ENCODE measurements at regions not wholly inside any gene's neighbourhood (a gene's known extent, or its start where the extent isn't known, plus 50 kb on each side); places are given as distances from the start of the nearest gene placed in this dataset.

DNA sequence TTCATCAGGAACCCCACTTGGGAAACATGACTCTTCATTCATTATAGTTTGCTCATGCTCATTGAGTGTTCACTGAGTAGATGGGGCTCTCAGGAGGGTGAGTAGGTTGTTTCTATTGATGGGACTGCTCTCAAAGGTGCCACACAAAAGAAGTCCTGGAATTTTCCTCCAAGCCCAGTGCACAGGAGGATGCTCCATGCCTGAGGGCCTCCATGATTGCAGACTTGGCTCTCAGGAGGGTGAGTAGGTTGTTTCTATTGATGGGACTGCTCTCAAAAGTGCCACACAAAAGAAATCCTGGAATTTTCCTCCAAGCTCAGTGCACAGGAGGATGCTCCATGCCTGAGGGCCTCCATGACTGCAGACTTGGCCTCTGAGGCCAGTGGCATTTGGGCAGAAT lies 108.5 kb downstream of the ZNF674 start (continued):
- TF ChIP-seq, protein P1, sequence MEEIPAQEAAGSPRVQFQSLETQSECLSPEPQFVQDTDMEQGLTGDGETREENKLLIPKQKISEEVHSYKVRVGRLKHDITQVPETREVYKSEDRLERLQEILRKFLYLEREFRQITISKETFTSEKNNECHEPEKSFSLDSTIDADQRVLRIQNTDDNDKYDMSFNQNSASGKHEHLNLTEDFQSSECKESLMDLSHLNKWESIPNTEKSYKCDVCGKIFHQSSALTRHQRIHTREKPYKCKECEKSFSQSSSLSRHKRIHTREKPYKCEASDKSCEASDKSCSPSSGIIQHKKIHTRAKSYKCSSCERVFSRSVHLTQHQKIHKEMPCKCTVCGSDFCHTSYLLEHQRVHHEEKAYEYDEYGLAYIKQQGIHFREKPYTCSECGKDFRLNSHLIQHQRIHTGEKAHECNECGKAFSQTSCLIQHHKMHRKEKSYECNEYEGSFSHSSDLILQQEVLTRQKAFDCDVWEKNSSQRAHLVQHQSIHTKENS (CRISPR knock-in tag; IDR thresholded peaks at IDR 0.05): no peak
- TF ChIP-seq, protein P2, sequence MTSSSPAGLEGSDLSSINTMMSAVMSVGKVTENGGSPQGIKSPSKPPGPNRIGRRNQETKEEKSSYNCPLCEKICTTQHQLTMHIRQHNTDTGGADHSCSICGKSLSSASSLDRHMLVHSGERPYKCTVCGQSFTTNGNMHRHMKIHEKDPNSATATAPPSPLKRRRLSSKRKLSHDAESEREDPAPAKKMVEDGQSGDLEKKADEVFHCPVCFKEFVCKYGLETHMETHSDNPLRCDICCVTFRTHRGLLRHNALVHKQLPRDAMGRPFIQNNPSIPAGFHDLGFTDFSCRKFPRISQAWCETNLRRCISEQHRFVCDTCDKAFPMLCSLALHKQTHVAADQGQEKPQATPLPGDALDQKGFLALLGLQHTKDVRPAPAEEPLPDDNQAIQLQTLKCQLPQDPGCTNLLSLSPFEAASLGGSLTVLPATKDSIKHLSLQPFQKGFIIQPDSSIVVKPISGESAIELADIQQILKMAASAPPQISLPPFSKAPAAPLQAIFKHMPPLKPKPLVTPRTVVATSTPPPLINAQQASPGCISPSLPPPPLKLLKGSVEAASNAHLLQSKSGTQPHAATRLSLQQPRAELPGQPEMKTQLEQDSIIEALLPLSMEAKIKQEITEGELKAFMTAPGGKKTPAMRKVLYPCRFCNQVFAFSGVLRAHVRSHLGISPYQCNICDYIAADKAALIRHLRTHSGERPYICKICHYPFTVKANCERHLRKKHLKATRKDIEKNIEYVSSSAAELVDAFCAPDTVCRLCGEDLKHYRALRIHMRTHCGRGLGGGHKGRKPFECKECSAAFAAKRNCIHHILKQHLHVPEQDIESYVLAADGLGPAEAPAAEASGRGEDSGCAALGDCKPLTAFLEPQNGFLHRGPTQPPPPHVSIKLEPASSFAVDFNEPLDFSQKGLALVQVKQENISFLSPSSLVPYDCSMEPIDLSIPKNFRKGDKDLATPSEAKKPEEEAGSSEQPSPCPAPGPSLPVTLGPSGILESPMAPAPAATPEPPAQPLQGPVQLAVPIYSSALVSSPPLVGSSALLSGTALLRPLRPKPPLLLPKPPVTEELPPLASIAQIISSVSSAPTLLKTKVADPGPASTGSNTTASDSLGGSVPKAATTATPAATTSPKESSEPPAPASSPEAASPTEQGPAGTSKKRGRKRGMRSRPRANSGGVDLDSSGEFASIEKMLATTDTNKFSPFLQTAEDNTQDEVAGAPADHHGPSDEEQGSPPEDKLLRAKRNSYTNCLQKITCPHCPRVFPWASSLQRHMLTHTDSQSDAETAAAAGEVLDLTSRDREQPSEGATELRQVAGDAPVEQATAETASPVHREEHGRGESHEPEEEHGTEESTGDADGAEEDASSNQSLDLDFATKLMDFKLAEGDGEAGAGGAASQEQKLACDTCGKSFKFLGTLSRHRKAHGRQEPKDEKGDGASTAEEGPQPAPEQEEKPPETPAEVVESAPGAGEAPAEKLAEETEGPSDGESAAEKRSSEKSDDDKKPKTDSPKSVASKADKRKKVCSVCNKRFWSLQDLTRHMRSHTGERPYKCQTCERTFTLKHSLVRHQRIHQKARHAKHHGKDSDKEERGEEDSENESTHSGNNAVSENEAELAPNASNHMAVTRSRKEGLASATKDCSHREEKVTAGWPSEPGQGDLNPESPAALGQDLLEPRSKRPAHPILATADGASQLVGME (CRISPR knock-in tag; IDR thresholded peaks at IDR 0.05): no peak
- TF ChIP-seq ATF3 (IDR thresholded peaks at IDR 0.05) (no peak), ATF3 (CRISPR knock-in tag; conservative IDR thresholded peaks at IDR 0.05) (no peak), ESRRA (IDR thresholded peaks at IDR 0.05; ENCODE audit: borderline replicate concordance, low read depth) (no peak), NFATC3 (IDR thresholded peaks at IDR 0.05) (no peak), NKRF (IDR thresholded peaks at IDR 0.05; ENCODE audit: borderline replicate concordance) (no peak), ZNF449 (CRISPR knock-in tag; IDR thresholded peaks at IDR 0.05) (no peak)
